ENCODE measurements at regions not wholly inside any gene's neighbourhood (a gene's known extent, or its start where the extent isn't known, plus 50 kb on each side); places are given as distances from the start of the nearest gene placed in this dataset.

DNA sequence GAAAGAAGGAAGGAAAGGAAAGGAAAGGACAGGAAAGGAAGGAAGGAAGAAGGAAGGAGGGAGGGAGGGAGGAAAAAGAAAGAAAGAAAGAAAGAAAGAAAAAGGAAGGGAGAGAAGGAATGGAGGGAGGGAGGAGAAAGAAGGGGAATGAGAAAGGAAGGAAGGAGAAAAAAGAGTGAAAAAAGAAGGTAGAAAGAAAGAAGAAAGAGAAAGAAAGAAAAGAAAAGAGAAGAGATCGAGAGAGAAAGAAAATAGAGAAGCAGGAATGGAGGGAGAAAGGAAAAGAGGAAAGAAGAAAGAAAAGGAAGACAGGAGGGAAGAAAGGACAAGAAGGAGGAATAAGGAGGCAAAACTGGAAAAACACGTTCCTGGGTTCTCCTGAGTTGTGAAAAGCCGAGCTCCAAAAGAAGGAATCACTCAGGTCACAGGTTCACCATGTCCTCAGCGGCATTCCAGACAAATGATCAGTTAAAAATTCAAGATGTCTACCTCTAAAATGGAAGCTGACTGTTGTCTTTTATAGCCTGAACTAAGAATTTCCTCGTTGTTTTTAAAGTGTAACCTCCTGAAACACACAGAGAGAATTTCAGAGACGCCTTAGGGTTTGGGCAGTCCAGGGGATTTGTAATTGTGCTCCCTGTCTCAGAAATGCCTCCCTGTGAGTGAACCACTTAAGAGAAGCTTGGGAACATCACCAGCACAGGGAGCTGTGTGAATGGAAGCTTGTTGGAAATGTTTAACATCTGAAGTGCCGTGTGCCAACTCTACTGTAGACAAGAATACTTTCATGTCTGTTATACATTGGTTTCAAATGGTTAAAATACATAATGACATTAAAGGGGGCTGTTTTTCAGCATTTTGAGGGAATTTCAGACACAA lies 80.7 kb downstream of the INHBA start:
- TF ChIP-seq EP300 (IDR thresholded peaks at IDR 0.05) (no peak), POLR2A (IDR thresholded peaks at IDR 0.05) (no peak)
- TF ChIP-seq, protein P1, sequence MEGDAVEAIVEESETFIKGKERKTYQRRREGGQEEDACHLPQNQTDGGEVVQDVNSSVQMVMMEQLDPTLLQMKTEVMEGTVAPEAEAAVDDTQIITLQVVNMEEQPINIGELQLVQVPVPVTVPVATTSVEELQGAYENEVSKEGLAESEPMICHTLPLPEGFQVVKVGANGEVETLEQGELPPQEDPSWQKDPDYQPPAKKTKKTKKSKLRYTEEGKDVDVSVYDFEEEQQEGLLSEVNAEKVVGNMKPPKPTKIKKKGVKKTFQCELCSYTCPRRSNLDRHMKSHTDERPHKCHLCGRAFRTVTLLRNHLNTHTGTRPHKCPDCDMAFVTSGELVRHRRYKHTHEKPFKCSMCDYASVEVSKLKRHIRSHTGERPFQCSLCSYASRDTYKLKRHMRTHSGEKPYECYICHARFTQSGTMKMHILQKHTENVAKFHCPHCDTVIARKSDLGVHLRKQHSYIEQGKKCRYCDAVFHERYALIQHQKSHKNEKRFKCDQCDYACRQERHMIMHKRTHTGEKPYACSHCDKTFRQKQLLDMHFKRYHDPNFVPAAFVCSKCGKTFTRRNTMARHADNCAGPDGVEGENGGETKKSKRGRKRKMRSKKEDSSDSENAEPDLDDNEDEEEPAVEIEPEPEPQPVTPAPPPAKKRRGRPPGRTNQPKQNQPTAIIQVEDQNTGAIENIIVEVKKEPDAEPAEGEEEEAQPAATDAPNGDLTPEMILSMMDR (IDR thresholded peaks at IDR 0.05): no peak
